Endodermal cell (in vitro differentiated cells): ENCODE measurements at regions not wholly inside any gene's neighbourhood (a gene's known extent, or its start where the extent isn't known, plus 50 kb on each side); places are given as distances from the start of the nearest gene placed in this dataset.

Experiments used
- DNase-seq: peaks from one replicate; pipeline ENCODE4 v3.0.0-alpha.2; 2017
- H3K27ac ChIP-seq: 2 replicates; pipeline ENCODE4 v1.5.1; 2013; ENCODE audit warnings: mild to moderate bottlenecking, low read depth, low read length, moderate library complexity
- H3K27me3 ChIP-seq: 2 replicates; pipeline ENCODE4 v1.6.1; 2013; ENCODE audit warnings: mild to moderate bottlenecking, low read length, moderate library complexity; ENCODE audit not compliant: insufficient read depth, control insufficient read depth, poor library complexity, severe bottlenecking
- H3K36me3 ChIP-seq: 2 replicates; pipeline ENCODE4 v1.7.0; 2013; ENCODE audit warnings: mild to moderate bottlenecking, low read length, moderate library complexity; ENCODE audit not compliant: control insufficient read depth, insufficient read depth
- H3K4me1 ChIP-seq: one replicate; pipeline ENCODE4 v1.7.0; 2013; ENCODE audit warnings: low read length; ENCODE audit not compliant: control insufficient read depth, insufficient read depth
- H3K4me3 ChIP-seq: 2 replicates; pipeline ENCODE4 v1.5.1; 2013; ENCODE audit warnings: mild to moderate bottlenecking, low read length, moderate library complexity
- H3K9ac ChIP-seq: 2 replicates; pipeline ENCODE4 v1.6.1; 2013; ENCODE audit warnings: mild to moderate bottlenecking, low read length, moderate library complexity; ENCODE audit not compliant: poor library complexity, severe bottlenecking; ENCODE audit errors: extremely low read depth
- H3K9me3 ChIP-seq: 2 replicates; pipeline ENCODE4 v1.6.1; 2013; ENCODE audit warnings: mild to moderate bottlenecking, low read length, moderate library complexity; ENCODE audit not compliant: control insufficient read depth
- H3K27ac Mint-ChIP-seq: 2 replicates; pipeline ENCODE4 v1.8.0; 2020; ENCODE audit warnings: mixed read lengths
- H3K27me3 Mint-ChIP-seq: 2 replicates; pipeline ENCODE4 v1.8.0; 2021; ENCODE audit warnings: mild to moderate bottlenecking, mixed read lengths; ENCODE audit not compliant: insufficient read depth
- H3K36me3 Mint-ChIP-seq: 2 replicates; pipeline ENCODE4 v1.8.0; 2020; ENCODE audit warnings: low read depth, mixed read lengths
- H3K4me1 Mint-ChIP-seq: 2 replicates; pipeline ENCODE4 v1.8.0; 2020; ENCODE audit warnings: mixed read lengths
- H3K4me3 Mint-ChIP-seq: 2 replicates; pipeline ENCODE4 v1.8.0; 2020; ENCODE audit warnings: mild to moderate bottlenecking, moderate library complexity, mixed read lengths
- H3K9me3 Mint-ChIP-seq: 2 replicates; pipeline ENCODE4 v1.8.0; 2020; ENCODE audit warnings: mild to moderate bottlenecking, mixed read lengths
- WGBS, 2 experiments: methylation state at CpG; one replicate each; pipeline versions ENCODE4 v1.1.5 to v1.1.7; 2013; ENCODE audit warnings: missing lambda C conversion rate in 2 of 2, mixed read lengths in 1 of 2; ENCODE audit not compliant: insufficient coverage in 1 of 2, insufficient read length in 1 of 2; 5-methylcytosine and 5-hydroxymethylcytosine counted together
- TF ChIP-seq, protein P1 (sequence below): fragments of 200-600 bp; sonication (generic); conservative IDR thresholded peaks from 2 replicates; pipeline ENCODE4 v1.5.0; 2021; ENCODE audit warnings: antibody characterized with exemption, mild to moderate bottlenecking

- no peak overlapping the region for H3K9ac ChIP-seq
- H3K4me1 Mint-ChIP-seq, result peaks cover 6% of the 10 kb centered on the region
- peaks cover 9% of the 10 kb centered on the region for H3K27me3 Mint-ChIP-seq
These were observed 165.0 kb upstream of the RBFOX1 start for GRCh38 chr16:7167626-7168025.

DNA sequence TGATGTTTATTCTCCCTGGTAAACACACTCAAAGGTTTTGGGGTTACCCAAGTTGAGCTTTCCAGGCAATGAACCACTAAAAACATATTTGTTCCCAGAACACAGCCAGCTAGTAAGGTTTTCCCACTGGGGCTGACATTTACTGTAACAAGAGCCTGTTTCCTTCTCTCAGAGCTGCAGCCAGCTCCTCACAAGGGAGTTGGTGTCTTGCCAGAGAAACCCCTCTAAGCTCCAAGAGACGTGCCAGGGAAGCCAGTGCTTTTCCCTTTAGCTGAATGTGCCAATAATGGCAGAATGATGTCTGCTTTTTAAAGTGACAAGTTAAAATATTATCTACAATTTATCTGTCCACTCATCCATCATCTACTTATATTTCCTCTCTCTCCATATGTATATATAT is 170.8 kb upstream of the RBFOX1 start:
- H3K36me3 ChIP-seq, result no peaks in the 10 kb centered on the region
- no peaks in the 10 kb centered on the region for H3K9me3 Mint-ChIP-seq
- no peaks in the 10 kb centered on the region for H3K9me3 ChIP-seq
- no peaks in the 10 kb centered on the region for H3K4me1 Mint-ChIP-seq
- no peak overlapping the region for H3K9ac ChIP-seq
- no peak for DNase-seq
- H3K27ac ChIP-seq, result no peak overlapping the region
- H3K4me1 ChIP-seq, result no peaks in the 10 kb centered on the region
- H3K4me3 ChIP-seq, result no peak overlapping the region
- H3K27me3 Mint-ChIP-seq, result peaks cover 15% of the 10 kb centered on the region
- H3K36me3 Mint-ChIP-seq, result no peaks in the 10 kb centered on the region
- peaks cover 10% of the 10 kb centered on the region for H3K27me3 ChIP-seq
- no peak overlapping the region for H3K4me3 Mint-ChIP-seq
- 85% methylated on average over 1 of the region's 1 CpG; no CpG with 5 or more reads in 1 of the 2 experiments for WGBS, 2 experiments
- TF ChIP-seq, protein P1, sequence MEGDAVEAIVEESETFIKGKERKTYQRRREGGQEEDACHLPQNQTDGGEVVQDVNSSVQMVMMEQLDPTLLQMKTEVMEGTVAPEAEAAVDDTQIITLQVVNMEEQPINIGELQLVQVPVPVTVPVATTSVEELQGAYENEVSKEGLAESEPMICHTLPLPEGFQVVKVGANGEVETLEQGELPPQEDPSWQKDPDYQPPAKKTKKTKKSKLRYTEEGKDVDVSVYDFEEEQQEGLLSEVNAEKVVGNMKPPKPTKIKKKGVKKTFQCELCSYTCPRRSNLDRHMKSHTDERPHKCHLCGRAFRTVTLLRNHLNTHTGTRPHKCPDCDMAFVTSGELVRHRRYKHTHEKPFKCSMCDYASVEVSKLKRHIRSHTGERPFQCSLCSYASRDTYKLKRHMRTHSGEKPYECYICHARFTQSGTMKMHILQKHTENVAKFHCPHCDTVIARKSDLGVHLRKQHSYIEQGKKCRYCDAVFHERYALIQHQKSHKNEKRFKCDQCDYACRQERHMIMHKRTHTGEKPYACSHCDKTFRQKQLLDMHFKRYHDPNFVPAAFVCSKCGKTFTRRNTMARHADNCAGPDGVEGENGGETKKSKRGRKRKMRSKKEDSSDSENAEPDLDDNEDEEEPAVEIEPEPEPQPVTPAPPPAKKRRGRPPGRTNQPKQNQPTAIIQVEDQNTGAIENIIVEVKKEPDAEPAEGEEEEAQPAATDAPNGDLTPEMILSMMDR, result no peak
- H3K27ac Mint-ChIP-seq, result no peak overlapping the region

More at GRCh38 chr16:7167626-7168025, 165.0 kb upstream of the RBFOX1 start:
- Histone ChIP-seq H3K4me3 (no peak overlapping the region), H3K27ac (no peak overlapping the region), H3K4me1 (no peaks in the 10 kb centered on the region), H3K9me3 (no peaks in the 10 kb centered on the region), H3K27me3 (no peaks in the 10 kb centered on the region), H3K36me3 (no peaks in the 10 kb centered on the region)
- TF ChIP-seq, protein P1, result no peak
- H3K4me3 Mint-ChIP-seq, result no peak overlapping the region
- no peaks in the 10 kb centered on the region for H3K36me3 Mint-ChIP-seq
- DNase-seq, result no peak
- 85 to 100% methylated on average over 1 to 5 of the region's 6 CpGs for WGBS, 2 experiments
- peaks cover 2% of the 10 kb centered on the region for H3K9me3 Mint-ChIP-seq
- H3K27ac Mint-ChIP-seq, result no peak overlapping the region

- Mint-ChIP-seq H3K27me3 (peaks cover 10% of the 10 kb centered on the region), H3K4me1 (no peaks in the 10 kb centered on the region), H3K9me3 (no peaks in the 10 kb centered on the region), H3K4me3 (no peak overlapping the region), H3K36me3 (no peaks in the 10 kb centered on the region), H3K27ac (no peak overlapping the region)
- H3K4me3 ChIP-seq, result no peak overlapping the region
- WGBS, 2 experiments, result 94% methylated on average over 2 of the region's 3 CpGs; no CpG with 5 or more reads in 1 of the 2 experiments
- no peaks in the 10 kb centered on the region for H3K9me3 ChIP-seq
- no peak for DNase-seq
- no peaks in the 10 kb centered on the region for H3K36me3 ChIP-seq
- no peak overlapping the region for H3K27ac ChIP-seq
- H3K4me1 ChIP-seq, result no peaks in the 10 kb centered on the region
- no peak overlapping the region for H3K9ac ChIP-seq
- H3K27me3 ChIP-seq, result peaks cover 10% of the 10 kb centered on the region
- TF ChIP-seq, protein P1, result no peak
These were observed 172.6 kb upstream of the RBFOX1 start for GRCh38 chr16:7160093-7160492.
